Small intestine (tissue), 7 donors: ENCODE measurements at regions not wholly inside any gene's neighbourhood (a gene's known extent, or its start where the extent isn't known, plus 50 kb on each side); places are given as distances from the start of the nearest gene placed in this dataset.

Experiments
- DNase-seq, 2 donors: peaks; one replicate each; pipeline versions ENCODE4 v3.0.0 to v3.0.0-alpha.2; 2013
- FAIRE-seq: peaks from 2 replicates; lab custom pipeline; 2012; peaks lifted over from hg19 to GRCh38; lab: Jason Lieb, UNC
- H3K27ac ChIP-seq, 3 donors: one replicate each; pipeline ENCODE4 v1.5.1; 2013; ENCODE audit warnings: low read length in 2 of 3, mild to moderate bottlenecking in 2 of 3, control low read depth in 1 of 3, inconsistent platforms in 1 of 3, low read depth in 1 of 3, moderate library complexity in 1 of 3
- H3K27me3 ChIP-seq, 3 donors: one replicate each; pipeline ENCODE4 v1.6.1; 2013; ENCODE audit warnings: low read length in 3 of 3, inconsistent platforms in 1 of 3; ENCODE audit not compliant: control insufficient read depth in 3 of 3, insufficient read depth in 3 of 3
- H3K36me3 ChIP-seq, 3 donors: one replicate each; pipeline ENCODE4 v1.6.1; 2013; ENCODE audit warnings: low read length in 3 of 3, inconsistent platforms in 1 of 3, low read depth in 1 of 3, mild to moderate bottlenecking in 1 of 3, moderate library complexity in 1 of 3; ENCODE audit not compliant: control insufficient read depth in 3 of 3, insufficient read depth in 2 of 3
- H3K4me1 ChIP-seq, 3 donors: one replicate each; pipeline ENCODE4 v1.6.1; 2013; ENCODE audit warnings: low read length in 2 of 3, inconsistent platforms in 1 of 3, low read depth in 1 of 3, mild to moderate bottlenecking in 1 of 3, moderate library complexity in 1 of 3; ENCODE audit not compliant: control insufficient read depth in 3 of 3, insufficient read depth in 2 of 3
- H3K4me3 ChIP-seq, 3 donors: one replicate each; pipeline ENCODE4 v1.5.1; 2013; ENCODE audit warnings: low read length in 3 of 3, control low read depth in 1 of 3, inconsistent platforms in 1 of 3, low read depth in 1 of 3, mild to moderate bottlenecking in 1 of 3, moderate library complexity in 1 of 3
- H3K9me3 ChIP-seq, 2 donors: one replicate each; pipeline ENCODE4 v1.6.1; 2013; ENCODE audit warnings: low read depth in 1 of 2, low read length in 1 of 2; ENCODE audit not compliant: control insufficient read depth in 2 of 2, insufficient read depth in 1 of 2
- WGBS, 3 donors: extraction: QIAGEN DNeasy Blood & Tissue Kit; methylation state at CpG; one replicate each; pipeline ENCODE4 v1.1.7; 2013; 5-methylcytosine and 5-hydroxymethylcytosine counted together
- donor health status: healthy with polysubstance abuse.
- donor health status: control.
- donor health status: control.
- donor health status: Bipolar disorder and iron deficiency.
- donor health status: healthy.

DNA sequence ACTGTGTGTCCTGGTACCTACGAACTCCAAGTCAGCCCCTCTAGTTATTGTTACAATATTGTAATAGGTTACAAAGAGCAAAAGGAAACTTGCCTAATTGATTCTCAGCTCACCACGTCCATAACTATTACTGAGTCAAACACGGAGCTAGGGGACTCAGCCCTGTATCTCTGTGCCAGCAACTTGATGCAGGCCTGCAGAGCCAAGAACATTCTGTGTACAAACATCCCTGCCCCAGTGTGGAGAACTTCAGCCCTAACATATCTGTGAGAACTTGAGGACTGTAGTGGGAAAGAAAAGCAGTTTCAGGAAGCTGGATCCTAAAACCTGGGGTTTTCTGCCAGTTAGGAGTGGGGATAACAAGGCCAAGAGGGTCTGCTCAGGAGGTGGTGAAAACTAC, 114.9 kb upstream of the PRSS58 start:
- FAIRE-seq = no peak
- H3K27ac ChIP-seq = no peak overlapping the region

DNA sequence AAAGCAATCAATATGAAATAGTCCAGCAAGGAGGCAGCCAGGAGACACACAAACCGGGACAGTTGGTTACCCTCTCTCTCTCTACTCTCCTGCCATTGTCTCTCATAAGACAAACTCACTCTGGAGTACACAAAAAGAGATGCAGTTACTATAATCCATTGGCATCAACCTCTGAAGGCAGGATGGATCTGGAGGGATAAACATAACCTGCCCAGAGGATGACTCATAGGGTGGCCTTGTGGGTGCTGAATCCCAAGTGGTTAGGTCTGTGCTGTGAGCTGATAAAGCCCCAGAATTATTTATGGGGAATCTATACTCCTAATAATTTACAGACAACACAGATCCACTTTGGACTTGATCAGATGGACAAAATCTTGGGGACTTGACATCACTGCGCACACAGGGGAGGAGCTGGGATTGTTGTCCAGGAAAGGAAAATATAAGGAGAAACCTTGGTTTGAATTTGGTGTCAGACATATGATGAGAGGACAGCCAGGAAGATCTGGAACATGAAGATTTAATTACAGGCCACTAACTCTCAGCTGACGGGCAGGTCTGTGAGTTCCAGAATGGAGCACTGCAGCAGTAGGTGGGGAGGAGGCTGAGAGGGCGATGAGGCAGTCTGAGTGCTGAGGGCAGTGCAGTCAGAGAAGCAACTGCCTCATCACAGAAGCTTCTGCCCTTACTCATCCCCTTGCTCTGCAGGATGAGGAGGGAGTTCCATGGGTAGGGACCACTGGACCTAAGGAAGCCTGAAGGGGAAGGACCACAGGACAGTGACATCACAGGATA, 113.9 kb upstream of the PRSS58 start:
- DNase-seq (no peak), FAIRE-seq (no peak)
- Histone ChIP-seq H3K9me3 (peaks cover 0 to 13% of the 10 kb centered on the region in 2 donors), H3K4me1 (peaks cover 0 to 7% (median 0%) of the 10 kb centered on the region in 3 donors), H3K4me3 (no peak overlapping the region), H3K27ac (no peak overlapping the region), H3K36me3 (no peaks in the 10 kb centered on the region), H3K27me3 (no peaks in the 10 kb centered on the region)
- 87 to 88% (median 87%) methylated on average over 4 of the region's 4 CpGs for WGBS, 3 donors

More for the DNA sequence above, 114.9 kb upstream of the PRSS58 start:
- WGBS, 3 donors = 64 to 73% (median 68%) methylated on average over 3 of the region's 3 CpGs
- H3K27me3 ChIP-seq = no peaks in the 10 kb centered on the region
- H3K4me1 ChIP-seq = peaks cover 0 to 7% (median 0%) of the 10 kb centered on the region in 3 donors
- H3K9me3 ChIP-seq = peaks cover 0 to 7% of the 10 kb centered on the region in 2 donors
- DNase-seq = no peak
- H3K36me3 ChIP-seq = no peaks in the 10 kb centered on the region
- no peak overlapping the region for H3K4me3 ChIP-seq

GRCh38 chr7:142365410-142365842, 107.6 kb upstream of the PRSS58 start:
- 88 to 97% (median 89%) methylated on average over 2 of the region's 2 CpGs for WGBS, 3 donors
- DNase-seq (no peak), FAIRE-seq (no peak)
- H3K27ac ChIP-seq = no peak overlapping the region
- H3K27me3 ChIP-seq = no peaks in the 10 kb centered on the region
- peaks cover 0 to 13% of the 10 kb centered on the region in 2 donors for H3K9me3 ChIP-seq
- no peak overlapping the region for H3K4me3 ChIP-seq
- no peaks in the 10 kb centered on the region for H3K36me3 ChIP-seq
- no peaks in the 10 kb centered on the region for H3K4me1 ChIP-seq

DNA sequence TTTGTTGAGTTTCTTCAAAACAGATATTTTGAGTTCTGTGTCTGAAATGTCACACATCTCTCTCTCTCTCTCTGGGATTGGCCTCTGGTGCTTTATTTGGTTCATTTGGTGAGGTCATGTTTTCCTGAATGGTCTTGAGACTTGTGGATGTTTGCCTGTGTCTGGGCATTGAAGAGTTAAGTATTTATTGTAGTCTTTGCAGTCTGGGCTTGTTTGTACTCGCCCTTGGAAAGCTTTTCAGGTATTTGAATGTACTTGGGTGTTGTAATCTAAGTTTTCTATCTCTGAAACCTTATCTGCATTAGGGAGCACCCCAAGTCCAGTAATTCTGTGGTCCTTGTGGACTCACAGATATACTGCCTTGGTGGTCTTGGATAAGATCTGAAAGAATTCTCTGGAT, 106.7 kb upstream of the PRSS58 start:
- FAIRE-seq (no peak), DNase-seq (no peak)
- Histone ChIP-seq H3K27me3 (no peaks in the 10 kb centered on the region), H3K4me1 (no peaks in the 10 kb centered on the region), H3K36me3 (no peaks in the 10 kb centered on the region), H3K9me3 (peaks cover 0 to 13% of the 10 kb centered on the region in 2 donors), H3K4me3 (no peak overlapping the region), H3K27ac (no peak overlapping the region)
- 38 to 49% (median 41%) methylated on average over 1 of the region's 1 CpG for WGBS, 3 donors

GRCh38 chr7:142362349-142362748, 104.5 kb upstream of the PRSS58 start:
- 85 to 89% (median 85%) methylated on average over 3 of the region's 3 CpGs for WGBS, 3 donors
- DNase-seq = no peak
- Histone ChIP-seq H3K36me3 (no peaks in the 10 kb centered on the region), H3K4me1 (no peaks in the 10 kb centered on the region), H3K27me3 (no peaks in the 10 kb centered on the region), H3K27ac (no peak overlapping the region), H3K9me3 (peaks cover 0 to 2% of the 10 kb centered on the region in 2 donors), H3K4me3 (no peak overlapping the region)
- no peak for FAIRE-seq

- Histone ChIP-seq H3K4me1 (peaks cover 0 to 5% (median 3%) of the 10 kb centered on the region in 3 donors), H3K27ac (no peak overlapping the region), H3K36me3 (no peaks in the 10 kb centered on the region), H3K9me3 (no peaks in the 10 kb centered on the region), H3K4me3 (no peak overlapping the region), H3K27me3 (no peaks in the 10 kb centered on the region)
- no peak for DNase-seq
- no peak for FAIRE-seq
- WGBS, 3 donors = 66 to 86% (median 78%) methylated on average over 8 of the region's 8 CpGs
These were observed 101.9 kb upstream of the PRSS58 start for GRCh38 chr7:142359694-142360279.

DNA sequence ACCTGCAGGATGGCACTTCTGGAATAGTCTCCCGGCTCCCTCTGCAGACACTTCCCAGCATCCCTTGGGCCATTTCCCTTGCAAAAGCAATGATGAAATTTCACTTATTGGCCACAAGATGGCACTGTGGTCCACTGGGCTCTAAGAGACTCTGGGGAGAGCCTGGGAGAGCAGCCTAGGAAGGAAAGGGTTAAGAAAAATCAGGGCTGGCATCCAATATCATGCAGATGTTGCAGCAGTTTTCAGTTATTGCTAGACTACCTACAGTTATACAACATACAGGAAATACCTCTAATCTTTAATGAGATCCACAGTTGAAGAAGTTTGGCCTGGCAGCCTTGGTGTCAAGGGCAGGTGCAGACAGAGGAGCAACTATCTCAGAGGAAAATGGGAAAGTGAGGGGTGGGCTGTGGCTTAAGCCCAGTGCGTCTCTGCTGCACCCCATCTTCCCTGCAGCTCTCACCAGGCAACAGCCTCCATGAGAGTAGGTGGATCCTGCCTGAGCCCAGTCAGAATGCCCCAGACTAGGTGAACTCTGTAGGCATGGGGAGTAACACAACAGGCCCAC, 100.2 kb upstream of the PRSS58 start:
- WGBS, 3 donors = 0 to 13% (median 7%) methylated on average over 2 of the region's 2 CpGs
- Histone ChIP-seq H3K27ac (no peak overlapping the region), H3K36me3 (no peaks in the 10 kb centered on the region), H3K9me3 (no peaks in the 10 kb centered on the region), H3K4me3 (no peak overlapping the region), H3K4me1 (peaks cover 0 to 5% (median 3%) of the 10 kb centered on the region in 3 donors), H3K27me3 (no peaks in the 10 kb centered on the region)
- peak; percentile 63 to 74 for DNase-seq
- no peak for FAIRE-seq

GRCh38 chr7:142356166-142356565, 98.3 kb upstream of the PRSS58 start:
- WGBS, 3 donors = 17 to 41% (median 22%) methylated on average over 4 of the region's 4 CpGs
- no peak for FAIRE-seq

More at GRCh38 chr7:142356166-142356565, 98.3 kb upstream of the PRSS58 start:
- Histone ChIP-seq H3K4me1 (peaks cover 0 to 5% (median 3%) of the 10 kb centered on the region in 3 donors), H3K36me3 (no peaks in the 10 kb centered on the region), H3K9me3 (no peaks in the 10 kb centered on the region), H3K27me3 (no peaks in the 10 kb centered on the region), H3K4me3 (no peak overlapping the region), H3K27ac (no peak overlapping the region)
- DNase-seq = peak; percentile 11 to 14
